DMS 273 (cell line): ENCODE measurements at regions not wholly inside any gene's neighbourhood (a gene's known extent, or its start where the extent isn't known, plus 50 kb on each side); places are given as distances from the start of the nearest gene placed in this dataset.
"Not testable (repeated sequence)": the region's sequence is repeated elsewhere in the genome, so short reads cannot be mapped to it uniquely, and the experiment has no call there.

Experiments
- DNase-seq: peaks from one replicate; lab custom pipeline; 2025; ENCODE audit not compliant: unreplicated experiment; lab: John Stamatoyannopoulos, UW

DNA sequence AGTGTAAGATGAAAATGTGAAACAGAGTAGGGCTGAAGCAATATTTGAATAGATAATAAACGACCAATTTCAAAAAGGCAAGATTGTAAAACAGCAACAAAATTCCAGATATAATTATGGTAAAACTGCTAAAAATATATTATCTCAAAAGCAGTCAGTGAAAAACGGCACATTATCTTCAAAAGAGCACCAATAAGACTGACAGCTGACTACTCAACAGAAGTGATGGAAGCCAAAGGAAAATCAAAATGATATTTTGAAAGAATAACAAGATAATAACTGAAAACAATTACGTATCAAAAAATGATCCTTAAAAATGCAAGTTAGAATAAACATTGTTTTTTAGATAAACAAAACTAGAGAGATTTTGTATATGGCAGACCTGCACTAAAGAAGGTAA, 920.6 kb upstream of the FAM98A start:
- no peak for DNase-seq

DNA sequence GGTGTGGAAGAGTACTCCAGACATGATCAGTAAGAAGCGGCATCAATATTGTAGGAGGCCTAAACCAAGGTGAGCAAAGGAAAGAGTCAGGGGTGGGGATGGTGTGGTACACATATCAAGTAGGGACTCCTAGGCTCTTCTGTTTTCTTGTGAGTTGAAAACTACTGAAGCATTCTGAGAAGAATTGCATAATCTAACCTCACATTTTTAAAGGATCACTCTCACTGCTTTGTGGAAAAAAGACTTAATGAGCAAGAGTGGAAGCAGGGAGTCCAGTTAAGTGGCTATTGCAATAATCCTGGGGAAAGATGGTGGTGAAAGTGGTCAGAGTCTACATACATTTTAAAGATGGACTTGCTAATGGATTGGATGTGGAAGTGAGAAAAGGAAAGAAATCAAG, 899.5 kb upstream of the FAM98A start:
- DNase-seq: no peak

DNA sequence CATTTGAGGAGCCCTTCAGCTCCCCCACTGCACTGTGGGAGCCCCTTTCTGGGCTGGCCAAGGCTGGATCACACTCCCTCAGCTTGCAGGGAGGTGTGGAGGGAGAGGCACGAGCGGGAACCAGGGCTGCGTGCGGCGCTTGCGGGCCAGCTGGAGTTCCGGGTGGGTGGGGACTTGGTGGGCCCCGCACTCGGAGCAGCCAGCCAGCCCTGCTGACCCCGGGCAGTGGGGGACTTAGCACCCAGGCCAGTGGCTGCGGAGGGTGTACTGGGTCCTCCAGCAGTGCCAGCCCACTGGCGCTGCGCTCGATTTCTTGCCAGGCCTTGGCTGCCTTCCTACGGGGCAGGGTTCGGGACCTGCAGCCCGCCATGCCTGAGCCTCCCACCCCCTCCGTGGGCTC, 895.1 kb upstream of the FAM98A start:
- DNase-seq: not testable (repeated sequence)

DNA sequence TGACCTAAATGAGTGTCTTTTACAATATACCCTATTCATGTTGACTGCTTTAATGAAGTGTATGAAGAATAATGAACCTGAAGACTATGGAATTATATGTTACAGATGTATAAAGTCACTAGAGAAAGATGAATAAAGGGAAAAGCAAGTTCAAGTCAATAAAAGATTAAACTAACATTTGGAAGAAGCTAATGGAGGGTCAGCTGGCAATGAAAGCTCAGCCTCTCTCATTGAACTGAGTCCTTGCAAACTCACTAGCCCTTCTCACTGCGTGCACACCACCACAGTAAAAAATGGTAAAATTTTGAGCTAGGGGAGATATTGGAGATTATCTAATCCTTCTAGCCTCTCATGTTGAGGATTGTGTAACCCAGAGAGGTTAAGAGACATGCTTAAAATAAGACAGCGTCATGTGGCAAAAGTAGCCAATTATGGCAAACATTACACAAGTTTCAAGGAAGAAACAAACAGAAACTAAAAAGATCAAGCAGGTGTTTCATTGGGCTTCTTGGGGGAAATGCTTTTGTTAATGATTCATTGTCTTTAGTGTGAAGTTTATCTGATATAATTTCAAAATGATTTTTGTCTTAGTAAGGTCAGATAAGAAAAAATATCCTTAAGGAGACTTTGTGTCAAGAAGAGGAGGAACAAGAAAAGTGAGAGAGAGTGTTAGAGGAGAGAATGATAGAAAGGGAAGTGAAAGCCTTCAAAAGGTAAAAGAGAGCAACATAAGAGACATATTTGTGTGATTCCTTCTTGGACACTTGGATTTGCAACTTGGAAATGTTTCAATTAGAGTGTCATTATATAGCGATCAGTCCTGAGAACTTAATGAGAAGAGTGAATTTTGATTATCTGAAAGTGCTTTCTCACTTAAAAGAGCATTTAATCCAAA, 893.7 kb upstream of the FAM98A start:
- no peak for DNase-seq

DNA sequence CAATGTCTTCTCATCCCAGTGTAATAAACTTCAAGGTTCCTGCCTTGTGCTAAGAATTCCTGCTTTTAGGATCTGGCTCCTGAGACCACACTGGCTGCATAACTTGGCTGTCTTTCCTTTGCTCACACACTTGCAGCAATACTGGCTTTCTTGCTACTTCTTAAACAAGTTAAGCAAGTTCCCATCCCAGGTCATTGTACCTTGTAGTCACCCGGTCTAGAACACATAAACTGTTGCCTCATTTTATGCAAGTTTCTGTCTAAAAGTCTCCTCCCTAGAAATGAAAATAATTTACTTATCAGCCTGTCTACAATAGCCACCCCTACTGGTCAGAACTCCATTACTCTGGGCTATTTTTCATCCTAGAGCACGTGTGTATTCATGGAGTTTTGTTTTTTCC, 887.9 kb upstream of the FAM98A start:
- DNase-seq: no peak

DNA sequence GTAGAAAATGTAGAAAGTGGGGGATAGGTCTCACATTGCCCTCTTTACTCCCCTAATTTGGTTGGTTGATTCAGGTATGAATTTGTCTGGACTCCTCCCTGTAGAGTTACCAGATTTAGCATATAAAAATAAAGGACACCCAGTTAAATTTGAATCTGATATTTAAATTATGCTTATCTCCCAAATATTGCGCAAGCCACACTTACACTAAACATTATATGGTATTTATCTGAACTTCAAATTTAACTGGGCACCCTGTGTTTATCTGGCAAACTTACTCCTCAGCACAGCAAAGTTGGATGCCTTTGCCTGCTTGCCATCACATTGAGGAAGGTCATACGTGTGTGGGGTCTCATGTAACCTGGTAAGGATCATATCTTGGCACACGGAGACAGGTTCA, 882.4 kb upstream of the FAM98A start:
- no peak for DNase-seq

DNA sequence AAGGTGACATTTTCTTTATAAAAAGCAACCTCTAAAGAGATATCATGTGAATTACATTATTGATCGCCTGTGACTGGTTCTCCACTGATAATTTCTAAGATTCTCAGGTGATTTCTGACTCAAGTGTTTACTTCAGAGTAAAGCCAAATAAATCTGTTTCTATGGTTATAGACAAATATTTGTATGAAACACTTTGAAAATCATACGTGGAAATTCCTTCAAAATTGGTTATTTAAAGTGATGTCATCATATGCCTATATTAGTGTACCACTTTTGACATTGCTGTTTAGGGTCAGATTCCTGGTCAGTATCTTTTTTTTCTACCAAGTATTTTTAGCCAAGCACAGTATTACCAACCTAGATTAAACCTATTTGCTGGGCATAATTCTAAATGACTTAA, 881.3 kb upstream of the FAM98A start:
- no peak for DNase-seq

DNA sequence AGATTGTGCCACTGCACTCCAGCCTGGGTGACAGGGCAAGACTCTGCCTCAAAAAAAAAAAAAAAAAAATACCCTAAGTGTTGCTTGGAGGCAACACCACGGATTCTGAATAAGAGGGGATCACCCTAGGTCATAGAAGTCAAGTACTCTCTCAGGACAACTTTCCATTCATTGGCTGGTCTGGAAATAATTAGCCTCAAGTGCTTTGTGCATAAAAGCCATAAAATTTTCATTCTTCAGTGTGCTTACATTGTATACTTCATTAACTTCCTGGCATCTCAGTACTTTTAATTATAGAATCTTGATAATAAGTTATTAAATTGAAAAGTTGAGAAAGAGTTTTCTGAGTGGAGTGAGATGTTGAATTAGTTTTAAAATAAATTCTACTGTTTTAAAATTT, 876.1 kb upstream of the FAM98A start:
- DNase-seq: no peak

DNA sequence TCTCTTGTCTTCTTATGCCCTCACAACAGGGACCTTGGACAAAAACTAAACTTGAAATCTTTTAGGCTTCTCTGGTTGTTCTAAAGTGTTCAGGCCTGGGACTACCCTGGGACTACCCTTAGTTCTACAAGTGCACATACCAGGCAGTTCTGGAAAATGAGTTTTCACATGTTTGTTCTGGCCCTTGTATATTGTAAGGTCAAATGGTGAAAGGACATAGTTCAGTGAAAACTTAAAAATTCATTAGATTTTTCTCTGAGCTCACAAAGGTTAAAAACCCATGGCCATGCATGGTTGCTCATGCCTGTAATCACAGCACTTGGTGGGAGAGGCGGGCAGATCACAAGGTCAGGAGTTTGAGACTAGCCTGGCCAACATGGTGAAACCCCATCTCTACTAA, 875.5 kb upstream of the FAM98A start:
- DNase-seq: no peak

DNA sequence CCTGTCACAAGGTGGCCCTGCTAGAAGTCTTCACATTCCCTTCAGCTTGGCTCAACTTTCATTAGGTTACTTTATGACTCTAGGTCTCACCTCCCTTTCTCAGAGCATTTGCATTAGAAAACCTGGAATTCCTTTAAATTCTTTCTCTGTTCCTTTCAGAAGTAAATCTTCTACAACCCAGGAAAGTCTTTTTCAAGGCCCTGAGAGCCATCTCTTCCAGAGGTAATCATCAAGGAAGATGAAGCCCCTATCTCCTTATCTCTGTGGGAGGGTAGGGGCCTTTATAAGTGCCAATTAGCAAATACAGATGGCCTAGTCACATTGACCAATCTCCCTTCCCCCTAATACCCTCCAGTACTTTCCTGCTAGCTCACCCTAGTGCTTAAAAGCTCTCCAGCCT, 848.0 kb upstream of the FAM98A start:
- DNase-seq: no peak

DNA sequence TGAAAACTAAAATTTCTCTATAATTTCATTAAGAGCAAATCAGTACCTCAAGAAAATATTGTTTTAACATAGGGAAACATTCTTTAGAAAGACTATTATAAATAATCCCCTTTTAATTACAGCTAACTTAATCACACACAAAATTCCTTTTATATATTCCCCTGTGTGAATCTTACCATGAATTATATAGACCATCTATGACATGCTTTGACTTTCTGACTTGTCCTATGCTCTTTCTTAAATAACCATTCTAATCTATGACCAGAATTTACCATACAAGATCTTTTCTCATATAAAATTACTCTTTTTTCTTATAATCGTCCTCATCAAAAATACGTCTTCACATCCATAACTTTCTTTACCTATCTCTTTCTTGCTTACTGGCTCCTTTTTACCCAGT, 824.2 kb upstream of the FAM98A start:
- DNase-seq: no peak

DNA sequence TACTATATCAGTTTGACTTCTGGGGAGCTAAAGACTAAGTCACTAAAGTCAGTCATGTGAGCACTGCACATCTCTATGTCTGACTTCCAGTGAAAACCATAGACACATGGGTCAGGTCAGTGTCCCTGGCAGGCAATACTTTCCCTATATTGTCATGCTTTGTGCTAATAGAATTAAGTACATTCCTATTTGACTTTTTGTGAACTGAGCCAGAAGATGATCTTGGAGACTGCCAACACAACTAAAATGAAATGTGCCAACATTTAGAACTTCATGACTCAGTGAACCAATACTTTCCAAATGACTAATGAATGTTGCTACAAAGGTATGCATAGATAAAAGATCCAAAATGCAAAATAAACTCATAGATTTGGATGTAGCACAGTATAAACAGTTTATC, 820.8 kb upstream of the FAM98A start:
- no peak for DNase-seq

DNA sequence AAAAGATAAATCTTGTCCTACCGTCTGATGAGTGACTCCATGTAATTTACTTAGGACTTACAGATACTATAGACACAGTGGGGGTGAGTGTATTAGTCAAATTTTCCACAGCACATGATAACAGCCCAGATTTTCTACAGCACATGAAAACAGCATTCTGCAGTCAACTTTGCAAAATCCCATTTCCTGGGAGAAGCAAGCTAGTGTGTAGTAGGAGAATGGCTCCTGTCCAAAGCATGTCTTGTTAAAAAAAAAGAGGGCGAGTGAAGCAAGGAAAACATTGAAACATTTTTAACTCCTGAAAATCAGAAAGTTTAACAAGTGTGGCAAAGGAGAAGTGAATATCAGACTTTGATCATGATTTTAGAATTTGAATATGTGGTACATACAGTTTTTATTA, 817.8 kb upstream of the FAM98A start:
- no peak for DNase-seq

DNA sequence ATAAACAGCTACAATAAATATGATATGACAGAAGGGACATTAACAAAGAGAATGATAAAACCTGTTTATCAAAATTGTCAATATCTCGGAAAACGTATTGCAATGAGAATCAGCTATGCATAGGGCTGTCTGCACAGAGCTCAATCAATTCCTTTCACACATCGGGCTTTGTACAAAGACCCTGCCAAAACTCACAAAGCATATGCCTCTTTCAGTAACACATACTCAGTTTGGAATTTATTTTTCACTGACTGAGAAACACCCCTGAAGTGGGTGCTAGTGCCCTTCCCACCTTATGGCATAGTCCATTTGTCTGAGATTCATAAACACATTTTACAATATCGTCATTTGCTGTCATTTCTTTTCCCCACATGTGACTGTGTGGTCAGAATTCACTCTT, 815.8 kb upstream of the FAM98A start:
- no peak for DNase-seq

DNA sequence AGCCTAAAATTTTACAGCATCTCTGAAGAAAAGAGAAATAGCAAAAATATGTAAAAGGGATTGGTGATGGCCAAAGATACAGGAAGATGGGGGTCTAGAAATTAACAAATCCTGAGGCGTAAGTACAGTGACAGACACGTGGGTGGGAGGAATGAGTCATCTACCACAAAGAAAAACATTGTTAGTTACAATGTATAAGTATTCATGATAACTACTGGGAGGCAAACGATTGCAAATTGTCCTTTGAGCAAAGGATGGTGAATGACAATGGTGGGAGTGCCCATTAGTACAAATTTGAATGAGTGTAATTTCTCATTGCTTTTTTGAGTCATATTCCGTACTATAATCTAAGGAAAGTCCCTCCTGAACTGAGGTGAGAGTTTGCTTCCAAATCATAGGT, 809.0 kb upstream of the FAM98A start:
- DNase-seq: no peak

DNA sequence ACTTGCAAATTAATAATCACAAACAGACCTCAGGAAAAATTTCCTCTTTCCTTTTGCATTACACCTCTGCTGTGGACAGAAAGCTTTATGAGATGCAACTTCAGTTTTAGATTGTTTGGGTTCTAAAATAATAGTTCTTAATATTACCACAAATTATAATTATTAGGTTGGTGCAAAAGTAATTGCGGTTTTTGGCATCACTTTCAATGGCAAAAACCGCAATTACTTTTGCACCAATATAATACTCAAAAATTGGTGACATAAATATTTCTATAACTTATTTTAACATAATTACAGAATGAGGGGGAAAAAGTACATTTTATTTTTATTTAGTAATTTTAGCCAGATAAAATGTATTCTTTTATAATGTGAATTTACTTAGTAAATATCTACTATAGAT, 804.4 kb upstream of the FAM98A start:
- no peak for DNase-seq

DNA sequence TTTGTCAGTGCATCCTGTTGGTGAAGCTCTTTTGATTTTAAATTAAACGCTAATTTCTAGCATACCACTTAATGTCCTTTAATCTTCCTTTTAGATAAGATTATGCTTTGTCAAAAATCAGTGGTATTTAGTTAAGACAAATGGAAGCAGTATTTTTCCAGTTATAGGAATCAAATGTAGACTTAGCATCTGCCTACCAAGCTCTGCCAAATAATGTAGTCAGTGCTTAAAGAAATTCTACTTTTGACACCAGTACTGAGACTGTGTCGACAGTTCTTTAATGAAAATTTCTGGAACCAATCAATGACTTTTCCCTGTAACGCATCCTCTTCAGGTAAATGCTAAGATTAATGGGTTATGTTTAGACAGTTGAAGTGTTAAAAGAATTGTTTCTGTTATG, 803.3 kb upstream of the FAM98A start:
- no peak for DNase-seq

DNA sequence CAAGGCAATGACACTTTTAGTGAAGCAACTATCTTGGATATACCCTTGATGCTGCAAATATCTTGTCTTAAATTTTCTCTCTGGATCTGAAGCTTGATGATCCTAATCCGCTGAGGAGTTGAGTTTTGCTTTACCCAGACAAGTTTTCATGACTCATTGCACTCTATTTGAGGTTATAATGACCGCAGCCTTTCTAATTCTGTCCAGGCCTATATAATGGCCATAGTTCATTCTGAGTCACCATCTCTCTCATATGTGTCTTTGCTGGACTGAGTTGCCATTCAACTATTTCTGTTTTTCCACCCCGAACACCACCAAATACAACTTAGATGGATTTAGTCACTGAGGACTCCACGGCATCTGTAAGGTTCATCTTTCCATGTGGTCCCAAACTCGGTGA, 802.1 kb upstream of the FAM98A start:
- DNase-seq: no peak

DNA sequence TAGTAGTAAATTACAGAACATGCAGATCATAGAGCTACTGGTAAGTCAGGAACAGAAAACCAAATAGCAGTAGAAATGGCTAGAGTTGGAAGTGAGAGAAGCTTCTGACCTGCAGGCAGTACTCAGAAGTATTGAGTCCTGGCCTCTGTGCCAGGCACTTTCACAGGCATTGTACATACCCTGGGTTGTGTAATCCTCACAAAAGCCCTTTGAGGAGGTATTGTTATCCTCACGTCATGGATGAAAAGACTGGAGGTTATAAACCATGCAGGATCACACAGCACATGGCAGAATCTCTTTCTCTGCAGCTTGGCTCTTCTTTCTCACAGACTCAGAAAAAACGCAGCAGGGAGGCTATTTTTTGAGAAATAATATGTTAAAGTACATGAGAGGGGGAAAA, 789.3 kb upstream of the FAM98A start:
- no peak for DNase-seq

DNA sequence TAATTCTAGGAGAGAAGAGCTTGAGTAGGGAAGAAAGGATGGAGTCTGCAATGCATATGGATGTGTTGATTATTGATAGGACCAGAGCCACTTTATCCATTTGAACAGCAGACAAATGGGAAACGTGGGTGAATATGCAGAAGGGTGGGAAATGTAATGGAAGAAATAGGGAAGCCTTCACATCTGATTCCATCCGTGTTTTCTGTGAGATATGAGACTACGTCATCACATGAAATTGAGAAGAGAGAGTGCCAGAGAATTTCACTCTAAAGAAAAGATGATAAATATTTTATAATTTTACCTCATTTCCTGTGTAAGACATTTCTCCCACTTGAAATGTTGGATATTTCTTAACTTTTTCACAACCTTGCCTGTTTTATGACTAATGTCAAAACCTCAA, 788.4 kb upstream of the FAM98A start:
- DNase-seq: no peak

DNA sequence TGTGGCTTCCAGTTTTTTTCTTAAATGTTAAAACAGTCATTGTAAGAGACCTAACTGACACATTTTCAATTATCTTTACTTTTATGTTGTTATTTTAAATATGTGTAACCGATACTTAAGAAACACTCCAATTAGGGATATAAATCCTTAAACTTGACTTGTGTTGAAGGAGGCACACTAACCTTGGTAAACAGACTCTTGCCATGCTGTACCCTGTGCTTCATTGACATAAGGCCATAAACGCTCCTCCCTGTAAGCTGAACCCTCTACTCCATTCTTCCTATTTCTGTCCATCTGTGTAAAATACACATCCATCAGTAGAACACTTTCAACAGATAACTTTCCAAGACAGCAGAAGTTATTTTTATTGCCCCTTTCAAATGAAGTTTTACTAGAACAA, 780.5 kb upstream of the FAM98A start:
- DNase-seq: no peak

DNA sequence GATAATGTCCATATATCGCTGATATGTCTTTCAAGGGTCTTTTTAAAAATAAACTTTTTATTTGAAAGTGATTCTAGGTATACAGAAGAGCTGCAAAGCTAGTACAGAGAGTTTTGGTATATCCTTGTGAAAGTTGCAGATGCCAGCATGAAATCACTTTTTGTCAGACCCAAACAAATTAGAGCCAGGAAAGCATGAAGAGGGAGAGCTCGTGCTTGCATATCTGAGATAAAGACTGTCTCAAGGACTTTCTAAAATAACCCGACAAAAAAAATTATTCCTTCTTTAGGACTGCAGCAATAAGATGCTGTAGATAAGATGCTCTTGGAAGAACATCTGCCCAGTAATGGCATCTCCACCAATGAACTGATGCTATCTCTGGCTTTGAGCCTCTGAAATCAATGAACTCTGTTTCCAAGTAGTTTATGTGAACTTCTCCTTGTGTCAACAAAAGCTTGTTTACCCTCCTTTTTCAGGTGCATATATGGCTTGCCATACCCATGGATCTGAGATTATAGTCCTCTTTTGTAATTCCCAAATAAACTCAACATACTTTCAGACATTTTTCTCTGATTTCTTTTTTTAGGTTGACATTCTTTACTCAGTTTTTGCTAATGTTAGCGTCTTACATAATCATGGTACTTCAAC, 774.6 kb upstream of the FAM98A start:
- DNase-seq: no peak

DNA sequence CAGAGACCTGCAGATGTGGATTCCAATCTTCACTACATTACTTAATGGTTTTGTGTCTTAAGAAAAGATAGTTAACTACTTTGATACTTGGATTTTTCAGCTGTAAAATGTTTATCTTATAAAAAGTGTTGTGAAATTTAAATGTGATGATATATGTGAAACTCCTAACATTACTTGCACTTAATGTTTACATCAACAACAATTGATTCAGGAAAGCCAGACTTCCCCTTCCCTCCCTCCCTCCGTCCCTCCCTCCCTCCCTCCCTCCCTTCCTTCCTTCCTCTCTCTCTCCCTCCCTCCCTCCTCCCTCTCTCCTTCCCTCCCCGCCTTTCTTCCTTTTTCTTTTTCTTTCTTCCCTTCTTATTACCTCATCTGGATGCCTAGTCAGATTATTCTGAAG, 773.9 kb upstream of the FAM98A start:
- DNase-seq: no peak
